NCI-H460 (cell line): ENCODE measurements at regions not wholly inside any gene's neighbourhood (a gene's known extent, or its start where the extent isn't known, plus 50 kb on each side); places are given as distances from the start of the nearest gene placed in this dataset.
"Not testable (repeated sequence)": the region's sequence is repeated elsewhere in the genome, so short reads cannot be mapped to it uniquely, and the experiment has no call there.

ENCODE experiments used
- DNase-seq: peaks from one replicate; pipeline ENCODE4 v3.0.0-alpha.2; 2016; ENCODE audit warnings: low read depth; ENCODE audit errors: extremely low read depth

GRCh38 chr7:55743454-55743717 lies 119.2 kb downstream of the SEPTIN14 start:
- not testable (repeated sequence) for DNase-seq

GRCh38 chr7:55742651-55743453 lies 119.7 kb downstream of the SEPTIN14 start:
- not testable (repeated sequence) for DNase-seq

- not testable (repeated sequence) for DNase-seq
Observed at GRCh38 chr7:55741721-55742631, 120.6 kb downstream of the SEPTIN14 start.

- not testable (repeated sequence) for DNase-seq
Observed at GRCh38 chr7:55740633-55741250, 121.8 kb downstream of the SEPTIN14 start.

- DNase-seq = not testable (repeated sequence)
Observed at GRCh38 chr7:55740053-55740452, 122.5 kb downstream of the SEPTIN14 start.

GRCh38 chr7:55736641-55737221 lies 125.8 kb downstream of the SEPTIN14 start:
- not testable (repeated sequence) for DNase-seq

GRCh38 chr7:55733241-55734140 lies 129.1 kb downstream of the SEPTIN14 start:
- DNase-seq = no peak

- DNase-seq = no peak
Observed at GRCh38 chr7:55731931-55732330, 130.6 kb downstream of the SEPTIN14 start.

- no peak for DNase-seq
Observed at GRCh38 chr7:55730197-55730596, 132.4 kb downstream of the SEPTIN14 start.

- DNase-seq = no peak
Observed at GRCh38 chr7:55723621-55723941, 139.0 kb downstream of the SEPTIN14 start.

- not testable (repeated sequence) for DNase-seq
Observed at GRCh38 chr7:55722874-55723620, 139.5 kb downstream of the SEPTIN14 start.

- DNase-seq = not testable (repeated sequence)
Observed at GRCh38 chr7:55721004-55721403, 141.5 kb downstream of the SEPTIN14 start.

- DNase-seq = not testable (repeated sequence)
Observed at GRCh38 chr7:55715247-55715867, 143.1 kb upstream of the VOPP1 start.

- not testable (repeated sequence) for DNase-seq
Observed at GRCh38 chr7:55714370-55714769, 142.1 kb upstream of the VOPP1 start.

- not testable (repeated sequence) for DNase-seq
Observed at GRCh38 chr7:55710312-55710711, 138.0 kb upstream of the VOPP1 start.

GRCh38 chr7:55708028-55708427 lies 135.7 kb upstream of the VOPP1 start:
- not testable (repeated sequence) for DNase-seq

GRCh38 chr7:55707410-55707809 lies 135.1 kb upstream of the VOPP1 start:
- not testable (repeated sequence) for DNase-seq

GRCh38 chr7:55706451-55707195 lies 134.3 kb upstream of the VOPP1 start:
- DNase-seq = not testable (repeated sequence)
